ENCODE measurements at regions not wholly inside any gene's neighbourhood (a gene's known extent, or its start where the extent isn't known, plus 50 kb on each side); places are given as distances from the start of the nearest gene placed in this dataset.

- WGBS (ENCODE audit: low lambda C conversion rate) = 0% methylated on average over 1 of the region's 1 CpG
- no peaks in the 10 kb centered on the region for H3K4me1 ChIP-seq (ENCODE audit: insufficient read depth, low read length)
- H3K79me2 ChIP-seq (ENCODE audit: insufficient read depth, low read length) = no peaks in the 10 kb centered on the region
- no peak for FAIRE-seq
- no peak overlapping the region for H3K4me3 ChIP-seq (replicated peaks in 1 of 3; ENCODE audit: insufficient read depth in 1 of 3, low read depth in 2 of 3, low read length in 3 of 3)
- no peak for TF ChIP-seq ZNF414 (CRISPR knock-in tag; IDR thresholded peaks at IDR 0.05)
- no peak for TF ChIP-seq ZNF230 (CRISPR knock-in tag; IDR thresholded peaks at IDR 0.05)
- no peak for TF ChIP-seq DZIP1 (CRISPR knock-in tag; IDR thresholded peaks at IDR 0.05)
- no peak for TF ChIP-seq PHB2 (IDR thresholded peaks at IDR 0.05; ENCODE audit: partially characterized antibody)
- TF ChIP-seq ZKSCAN5 (CRISPR knock-in tag; IDR thresholded peaks at IDR 0.05) = no peak
- TF ChIP-seq JUN (CRISPR knock-in tag; IDR thresholded peaks at IDR 0.05) = no peak
- TF ChIP-seq ZNF138 (CRISPR knock-in tag; IDR thresholded peaks at IDR 0.05; ENCODE audit: low read depth) = no peak
- no peak for TF ChIP-seq MLXIP (CRISPR knock-in tag; IDR thresholded peaks at IDR 0.05; ENCODE audit: borderline replicate concordance)
- no peak for TF ChIP-seq HOXD1 (CRISPR knock-in tag; IDR thresholded peaks at IDR 0.05)
- TF ChIP-seq FOXP1 (IDR thresholded peaks at IDR 0.05) = no peak
- no peak for TF ChIP-seq FOXP1 (CRISPR knock-in tag; IDR thresholded peaks at IDR 0.05)
- no peak for TF ChIP-seq ZNF282 (IDR thresholded peaks at IDR 0.05; ENCODE audit: partially characterized antibody)
- TF ChIP-seq ZBTB10 (CRISPR knock-in tag; IDR thresholded peaks at IDR 0.05; ENCODE audit: borderline replicate concordance) = no peak
- TF ChIP-seq ZNF3 (CRISPR knock-in tag; IDR thresholded peaks at IDR 0.05) = no peak
- no peak for TF ChIP-seq ZFX (CRISPR knock-in tag; IDR thresholded peaks at IDR 0.05; ENCODE audit: low read depth)
- TF ChIP-seq HNRNPK (IDR thresholded peaks at IDR 0.05; ENCODE audit: low read depth, low read length, poor library complexity, severe bottlenecking) = no peak
- no peaks in the 10 kb centered on the region for H4K20me1 ChIP-seq (ENCODE audit: insufficient read depth, low read length)
- ATAC-seq = no peak
- DNase-seq (ENCODE audit: low spot score) = no peak
- intact Hi-C loops (cut with micrococcal nuclease; ENCODE audit: unreplicated experiment) = no loop called here
- no peak overlapping the region for H3K27ac ChIP-seq (ENCODE audit: extremely low read length, insufficient read depth, low read length)
- POLR2A ChIA-PET = no interaction called here
- no peak overlapping the region for H3K4me2 ChIP-seq (ENCODE audit: low read depth, low read length)
- H2AFZ ChIP-seq (ENCODE audit: low read length) = no peak overlapping the region
- CTCF ChIA-PET (ENCODE audit: low intra/inter-chr PET ratio, low total read pairs) = no interaction called here
- peaks cover 29% of the 10 kb centered on the region for H3K9me3 ChIP-seq (ENCODE audit: low read length)
- in situ Hi-C loops (cut with HindIII; ENCODE audit: extremely low pct_ligation_motif_present, low pct_unique_long_range_greater_than_20kb) = no loop called here
- H3K9ac ChIP-seq (ENCODE audit: insufficient read depth, low read depth, low read length) = no peak overlapping the region
- H3K36me3 ChIP-seq (replicated peaks in 1 of 2; ENCODE audit: control insufficient read depth in 1 of 2, insufficient read depth in 2 of 2, low read length in 2 of 2) = no peaks in the 10 kb centered on the region
- H3K27me3 ChIP-seq (ENCODE audit: control insufficient read depth in 1 of 2, insufficient read depth in 2 of 2, low read length in 2 of 2) = 0 out of 5 replicates have a peak, but pooled peaks cover 0 to 1% of the 10 kb centered on the region in 2 experiments
- no TSS peak for BruUV-seq (replicated peaks)
Observed at GRCh38 chr14:87522575-87522974, 470.4 kb downstream of the GALC start.
